ENCODE measurements at regions not wholly inside any gene's neighbourhood (a gene's known extent, or its start where the extent isn't known, plus 50 kb on each side); places are given as distances from the start of the nearest gene placed in this dataset.

GRCh38 chr9:7510199-7510598 lies 289.4 kb downstream of the DMAC1 start:
- Histone ChIP-seq H3K27ac (ENCODE audit: low read depth, low read length) (no peak overlapping the region), H3K4me2 (ENCODE audit: low read length) (no peak overlapping the region), H2AFZ (ENCODE audit: low read depth, low read length) (no peak overlapping the region), H3K36me3 (ENCODE audit: insufficient read depth, low read length) (no peaks in the 10 kb centered on the region), H4K20me1 (ENCODE audit: insufficient read depth, low read length) (no peaks in the 10 kb centered on the region), H3K9me3 (ENCODE audit: insufficient read depth, low read depth, low read length) (no peaks in the 10 kb centered on the region), H3K4me1 (ENCODE audit: insufficient read depth, low read length) (no peaks in the 10 kb centered on the region), H3K9ac (ENCODE audit: low read length) (no peak overlapping the region), H3K79me2 (ENCODE audit: insufficient read depth, low read length) (no peaks in the 10 kb centered on the region), H3K27me3 (ENCODE audit: insufficient read depth, low read length) (no peaks in the 10 kb centered on the region), H3K4me3 (ENCODE audit: insufficient read depth, low read depth, low read length) (no peak overlapping the region)
- Mint-ChIP-seq H3K36me3 (ENCODE audit: low read depth, unreplicated experiment) (no peaks in the 10 kb centered on the region), H3K4me3 (ENCODE audit: unreplicated experiment) (no peak overlapping the region), H3K27me3 (ENCODE audit: low read depth, unreplicated experiment) (no peaks in the 10 kb centered on the region), H3K27ac (ENCODE audit: unreplicated experiment) (no peak overlapping the region), H3K4me1 (ENCODE audit: low read depth, unreplicated experiment) (no peaks in the 10 kb centered on the region), H3K9me3 (ENCODE audit: unreplicated experiment) (no peaks in the 10 kb centered on the region)
- no peak for TF ChIP-seq CTCF (IDR thresholded peaks at IDR 0.05; ENCODE audit: insufficient read depth, low read depth, low read length)
- no peak for TF ChIP-seq EZH2 (IDR thresholded peaks at IDR 0.05; ENCODE audit: insufficient read depth, low read length)
- FAIRE-seq (no peak), DNase-seq (ENCODE audit: low read depth) (no peak)

GRCh38 chr9:7509576-7510145 lies 289.9 kb downstream of the DMAC1 start:
- no peak overlapping the region for H3K4me2 ChIP-seq (ENCODE audit: low read length)
- H3K9me3 Mint-ChIP-seq (ENCODE audit: unreplicated experiment) = no peaks in the 10 kb centered on the region
- H3K4me3 Mint-ChIP-seq (ENCODE audit: unreplicated experiment) = no peak overlapping the region
- no peak overlapping the region for H3K9ac ChIP-seq (ENCODE audit: low read length)
- no peak overlapping the region for H2AFZ ChIP-seq (ENCODE audit: low read depth, low read length)
- no peak overlapping the region for H3K27ac Mint-ChIP-seq (ENCODE audit: unreplicated experiment)
- FAIRE-seq (no peak), DNase-seq (ENCODE audit: low read depth) (no peak)
- no peaks in the 10 kb centered on the region for H3K4me1 ChIP-seq (ENCODE audit: insufficient read depth, low read length)
- no peaks in the 10 kb centered on the region for H3K79me2 ChIP-seq (ENCODE audit: insufficient read depth, low read length)
- no peaks in the 10 kb centered on the region for H3K9me3 ChIP-seq (ENCODE audit: insufficient read depth, low read depth, low read length)
- no peak overlapping the region for H3K27ac ChIP-seq (ENCODE audit: low read depth, low read length)
- H3K27me3 ChIP-seq (ENCODE audit: insufficient read depth, low read length) = no peaks in the 10 kb centered on the region
- no peaks in the 10 kb centered on the region for H3K36me3 Mint-ChIP-seq (ENCODE audit: low read depth, unreplicated experiment)
- TF ChIP-seq CTCF (IDR thresholded peaks at IDR 0.05; ENCODE audit: insufficient read depth, low read depth, low read length) = no peak
- TF ChIP-seq EZH2 (IDR thresholded peaks at IDR 0.05; ENCODE audit: insufficient read depth, low read length) = no peak
- H3K27me3 Mint-ChIP-seq (ENCODE audit: low read depth, unreplicated experiment) = no peaks in the 10 kb centered on the region
- H3K4me3 ChIP-seq (ENCODE audit: insufficient read depth, low read depth, low read length) = no peak overlapping the region
- no peaks in the 10 kb centered on the region for H3K36me3 ChIP-seq (ENCODE audit: insufficient read depth, low read length)
- H4K20me1 ChIP-seq (ENCODE audit: insufficient read depth, low read length) = no peaks in the 10 kb centered on the region
- no peaks in the 10 kb centered on the region for H3K4me1 Mint-ChIP-seq (ENCODE audit: low read depth, unreplicated experiment)

GRCh38 chr9:7508516-7508915 lies 291.1 kb downstream of the DMAC1 start:
- Histone ChIP-seq H3K79me2 (ENCODE audit: insufficient read depth, low read length) (no peaks in the 10 kb centered on the region), H4K20me1 (ENCODE audit: insufficient read depth, low read length) (no peaks in the 10 kb centered on the region), H3K9ac (ENCODE audit: low read length) (no peak overlapping the region), H3K4me1 (ENCODE audit: insufficient read depth, low read length) (no peaks in the 10 kb centered on the region), H3K36me3 (ENCODE audit: insufficient read depth, low read length) (no peaks in the 10 kb centered on the region), H3K9me3 (ENCODE audit: insufficient read depth, low read depth, low read length) (no peaks in the 10 kb centered on the region), H3K4me2 (ENCODE audit: low read length) (no peak overlapping the region), H3K27me3 (ENCODE audit: insufficient read depth, low read length) (no peaks in the 10 kb centered on the region), H2AFZ (ENCODE audit: low read depth, low read length) (no peak overlapping the region), H3K4me3 (ENCODE audit: insufficient read depth, low read depth, low read length) (no peak overlapping the region), H3K27ac (ENCODE audit: low read depth, low read length) (no peak overlapping the region)
- DNase-seq (ENCODE audit: low read depth) = no peak
- Mint-ChIP-seq H3K4me3 (ENCODE audit: unreplicated experiment) (no peak overlapping the region), H3K4me1 (ENCODE audit: low read depth, unreplicated experiment) (no peaks in the 10 kb centered on the region), H3K27me3 (ENCODE audit: low read depth, unreplicated experiment) (no peaks in the 10 kb centered on the region), H3K36me3 (ENCODE audit: low read depth, unreplicated experiment) (no peaks in the 10 kb centered on the region), H3K9me3 (ENCODE audit: unreplicated experiment) (no peaks in the 10 kb centered on the region), H3K27ac (ENCODE audit: unreplicated experiment) (no peak overlapping the region)
- no peak for FAIRE-seq
- no peak for TF ChIP-seq CTCF (IDR thresholded peaks at IDR 0.05; ENCODE audit: insufficient read depth, low read depth, low read length)
- TF ChIP-seq EZH2 (IDR thresholded peaks at IDR 0.05; ENCODE audit: insufficient read depth, low read length) = no peak

Measured in astrocyte (in vitro differentiated cells and primary cell).